HG03469 (cell line): ENCODE measurements at regions not wholly inside any gene's neighbourhood (a gene's known extent, or its start where the extent isn't known, plus 50 kb on each side); places are given as distances from the start of the nearest gene placed in this dataset.
"Not testable (repeated sequence)": the region's sequence is repeated elsewhere in the genome, so short reads cannot be mapped to it uniquely, and the experiment has no call there.

Experiments used
- ATAC-seq: cut with Tn5 transposase; IDR thresholded peaks from one replicate; pipeline ENCODE4 v1.9.1; 2021; ENCODE audit warnings: mild to moderate bottlenecking, moderate library complexity, moderate number of reproducible peaks; ENCODE audit not compliant: unreplicated experiment

DNA sequence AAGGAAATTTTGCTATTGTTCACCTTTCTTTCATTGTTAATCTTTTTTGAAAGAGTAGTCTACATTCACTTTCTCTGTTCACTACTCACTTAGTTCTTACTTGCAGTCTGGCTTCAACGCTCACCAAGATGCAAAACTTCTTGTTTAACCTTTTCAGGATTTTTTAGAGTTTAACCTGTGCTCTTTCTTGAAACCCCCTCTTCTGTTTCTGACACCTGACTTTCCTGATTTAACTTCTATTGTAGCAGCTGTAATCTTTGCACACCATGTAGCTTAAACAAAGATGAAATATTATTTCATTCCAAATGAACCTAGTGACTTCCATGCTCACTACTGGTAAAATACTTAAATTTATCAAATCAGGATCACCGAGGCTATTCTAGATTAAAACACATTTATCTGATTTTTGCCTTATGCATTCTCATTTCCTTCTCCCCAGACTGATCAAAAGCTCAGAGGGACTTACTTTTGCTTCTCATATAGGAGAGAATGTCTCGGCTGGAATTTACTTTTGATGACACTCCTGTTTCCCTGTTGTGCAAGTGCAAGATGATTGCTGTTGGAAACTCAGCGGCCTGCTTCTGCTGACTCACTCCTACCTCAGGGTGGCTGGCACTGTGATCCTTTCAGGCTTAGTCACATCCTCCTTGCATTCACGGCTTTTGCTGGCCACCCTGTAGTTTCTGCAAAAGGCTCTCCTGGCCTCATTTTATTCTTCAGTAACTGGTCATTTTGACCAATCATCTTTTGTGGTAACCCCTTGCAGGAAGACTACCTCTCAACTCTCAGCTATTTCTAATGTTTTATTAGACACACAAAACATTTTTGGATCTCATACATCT, 109.3 kb upstream of the IFNE start:
- ATAC-seq: no peak

DNA sequence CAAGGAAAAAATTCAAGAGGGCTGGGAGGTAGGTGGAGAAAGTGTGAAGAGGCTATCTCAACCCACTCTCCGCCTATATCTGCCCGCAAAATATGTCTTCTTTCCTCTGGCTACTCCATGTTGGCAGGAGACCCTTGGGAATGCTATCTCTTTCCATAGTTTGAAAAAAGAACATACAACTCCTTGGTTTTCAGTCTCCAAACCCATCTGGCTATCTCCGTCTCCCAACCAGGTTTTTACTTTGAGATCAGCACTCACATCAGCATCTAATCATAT, 109.9 kb upstream of the IFNE start:
- no peak for ATAC-seq

DNA sequence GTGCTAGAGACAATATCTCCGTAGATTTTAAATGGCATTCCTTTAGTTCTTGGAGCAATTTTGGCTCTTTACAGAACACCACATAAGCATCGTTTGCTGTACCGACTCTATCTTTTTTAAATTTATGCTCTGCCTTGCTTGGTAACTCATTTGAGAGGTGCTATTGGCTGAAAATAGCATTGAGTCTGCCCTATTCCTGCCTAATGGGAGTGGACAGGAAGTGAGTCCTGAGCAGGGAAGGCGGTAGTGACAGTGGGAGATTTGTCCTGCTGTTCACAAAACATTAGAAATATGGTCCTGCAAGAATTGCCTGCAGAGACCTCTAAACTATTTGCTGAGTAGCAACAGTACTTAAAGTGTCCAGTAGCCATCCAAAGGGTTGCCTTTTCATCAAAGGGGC, 115.2 kb upstream of the IFNE start:
- no peak for ATAC-seq

DNA sequence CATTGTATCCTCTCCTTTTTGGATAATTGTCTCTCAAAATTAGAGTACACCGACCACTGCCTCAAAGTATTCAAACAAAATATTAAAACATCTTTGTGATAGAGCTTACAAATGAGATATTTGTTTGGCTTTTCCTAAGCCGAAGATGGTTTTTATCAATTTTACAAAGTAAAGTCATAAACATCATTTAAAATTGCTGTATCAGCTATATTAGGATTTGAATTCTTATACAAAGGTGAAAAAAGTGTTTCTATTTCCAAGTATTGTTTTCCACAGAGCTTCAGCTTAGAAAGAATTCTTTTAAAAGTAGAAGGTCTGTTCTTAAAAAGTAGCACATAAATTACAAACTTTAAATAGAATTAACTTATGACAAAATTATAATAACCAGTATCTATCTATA, 116.6 kb upstream of the IFNE start:
- ATAC-seq: no peak

DNA sequence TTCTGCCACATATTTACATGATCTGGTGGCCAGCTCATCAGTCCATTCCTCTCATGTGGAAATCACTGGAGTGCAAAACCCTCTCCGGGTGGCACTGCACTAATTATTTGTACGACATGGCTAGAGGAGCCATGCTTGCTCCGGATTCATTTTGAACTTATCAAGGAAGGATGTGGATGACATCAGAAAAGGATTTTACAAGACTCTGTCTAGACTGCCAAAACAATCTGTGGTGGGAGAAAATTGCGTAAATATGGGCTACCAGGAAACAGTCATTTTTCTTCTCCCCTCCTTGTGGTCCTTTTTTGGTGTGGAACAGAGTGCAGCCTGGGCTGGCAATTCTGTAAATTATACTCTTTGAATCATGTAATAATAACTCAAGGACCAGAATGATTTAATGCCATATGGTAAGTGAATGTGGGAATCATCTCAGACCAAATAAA, 123.4 kb upstream of the IFNE start:
- ATAC-seq: no peak

DNA sequence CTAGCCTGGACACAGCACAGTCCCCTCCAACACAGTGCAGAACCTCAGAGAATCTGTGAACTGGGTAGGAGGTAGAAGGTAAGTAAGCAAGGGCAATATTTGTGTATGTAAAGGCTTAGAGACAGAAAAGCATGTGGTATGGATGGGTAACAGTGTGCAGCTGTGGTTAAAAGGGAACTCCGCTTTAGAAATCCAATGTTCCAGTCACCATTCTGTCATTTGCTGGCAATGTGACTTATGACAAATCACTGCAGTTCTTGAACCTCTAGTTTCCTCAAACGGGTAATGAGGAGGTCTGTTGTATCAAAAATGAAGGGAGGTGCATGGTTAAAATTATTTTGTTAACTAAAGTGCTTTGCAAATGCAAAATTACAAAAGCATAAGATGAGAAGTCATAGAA, 125.5 kb upstream of the IFNE start:
- no peak for ATAC-seq

DNA sequence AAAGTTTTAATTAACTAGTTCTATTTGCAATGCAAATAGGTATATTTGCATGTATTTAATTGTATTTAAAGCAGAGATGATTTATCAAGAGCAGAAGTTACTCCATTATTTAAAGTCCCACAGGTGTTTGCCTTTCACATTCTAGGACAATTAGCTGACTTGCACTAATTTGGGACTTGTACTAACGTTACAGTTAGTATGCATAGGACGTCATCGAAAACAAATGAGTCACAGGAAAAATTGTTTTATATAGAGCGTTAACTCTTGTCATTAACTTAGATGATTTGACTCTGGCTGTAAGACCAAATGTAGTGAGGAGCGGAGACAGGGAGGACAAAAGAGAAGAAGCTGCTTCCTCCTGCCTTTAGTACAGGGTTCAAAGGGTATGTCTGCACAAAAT, 126.1 kb upstream of the IFNE start:
- no peak for ATAC-seq

DNA sequence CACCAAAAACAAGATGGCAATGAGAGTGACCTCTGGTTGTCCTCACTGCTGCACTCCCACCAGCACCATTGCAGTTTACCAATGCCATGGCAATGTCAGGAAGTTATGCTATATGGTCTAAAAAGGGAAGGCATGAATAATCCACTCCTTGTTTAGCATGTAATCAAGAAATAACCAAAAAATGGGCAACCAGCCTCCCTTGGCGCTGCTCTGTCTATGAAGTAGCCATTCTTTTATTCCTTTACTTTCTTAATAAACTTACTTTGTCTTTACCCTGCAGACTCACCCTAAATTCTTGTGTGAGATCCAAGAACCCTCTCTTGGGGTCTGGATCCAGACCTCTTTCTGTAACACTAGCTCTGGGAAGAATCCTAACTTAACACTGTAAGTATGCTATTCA, 127.4 kb upstream of the IFNE start:
- no peak for ATAC-seq

DNA sequence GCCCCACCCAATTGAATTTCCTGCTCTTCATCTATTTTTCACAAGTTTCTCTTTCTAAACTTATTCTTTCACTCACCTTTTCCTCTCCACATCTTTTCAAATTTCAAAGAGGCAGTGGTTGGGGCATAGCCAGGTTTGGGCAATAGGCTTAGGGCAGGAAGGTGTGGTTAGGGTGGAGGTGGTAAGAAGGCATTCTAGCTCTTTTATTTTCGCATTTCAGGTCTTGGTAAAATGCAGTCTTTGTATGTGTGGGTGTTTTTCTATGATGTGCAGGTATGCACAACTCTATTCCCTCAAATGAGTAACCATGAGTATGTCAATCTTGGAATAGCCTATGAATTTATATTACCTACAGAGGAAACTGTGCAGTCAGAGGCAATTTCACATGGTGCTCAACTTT, 129.8 kb upstream of the IFNE start:
- no peak for ATAC-seq

DNA sequence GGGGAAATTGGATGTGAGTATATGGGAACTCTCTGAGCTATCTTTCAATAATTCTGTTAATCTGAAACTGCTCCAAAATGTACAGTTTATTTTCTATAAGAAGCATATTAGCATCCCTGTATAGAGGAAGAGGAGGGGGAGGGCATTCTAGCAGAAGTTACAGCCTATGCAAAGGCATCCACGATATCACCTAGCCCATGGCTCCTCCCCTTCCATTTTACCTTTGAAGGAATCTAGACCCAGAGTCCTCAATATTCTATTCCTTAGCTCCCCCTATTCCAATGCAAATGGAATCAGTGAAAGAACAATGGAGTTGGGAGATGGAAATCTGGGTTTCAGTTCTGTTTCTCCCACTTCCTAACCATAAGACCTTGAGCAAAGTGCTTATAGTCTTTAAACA, 132.9 kb upstream of the IFNE start:
- no peak for ATAC-seq

DNA sequence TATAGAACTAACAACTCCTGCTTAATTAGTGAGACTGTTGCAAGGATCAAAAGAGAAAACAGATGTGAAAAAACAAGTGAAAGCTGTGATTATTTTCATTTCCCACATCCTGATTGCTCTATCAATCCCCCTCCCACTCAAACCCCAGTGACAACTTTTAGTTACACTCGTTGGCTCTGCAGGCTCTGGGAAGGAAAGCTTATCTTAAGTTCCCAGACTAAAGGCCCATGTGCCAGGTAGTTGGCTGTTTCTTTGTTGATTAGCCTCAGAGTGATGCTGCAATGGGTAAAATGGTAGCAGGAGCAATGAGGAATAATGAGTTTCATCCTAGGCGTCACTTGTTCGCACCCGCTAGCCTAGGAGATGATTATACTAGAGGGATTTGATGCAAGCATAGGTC, 133.3 kb upstream of the IFNE start:
- no peak for ATAC-seq

DNA sequence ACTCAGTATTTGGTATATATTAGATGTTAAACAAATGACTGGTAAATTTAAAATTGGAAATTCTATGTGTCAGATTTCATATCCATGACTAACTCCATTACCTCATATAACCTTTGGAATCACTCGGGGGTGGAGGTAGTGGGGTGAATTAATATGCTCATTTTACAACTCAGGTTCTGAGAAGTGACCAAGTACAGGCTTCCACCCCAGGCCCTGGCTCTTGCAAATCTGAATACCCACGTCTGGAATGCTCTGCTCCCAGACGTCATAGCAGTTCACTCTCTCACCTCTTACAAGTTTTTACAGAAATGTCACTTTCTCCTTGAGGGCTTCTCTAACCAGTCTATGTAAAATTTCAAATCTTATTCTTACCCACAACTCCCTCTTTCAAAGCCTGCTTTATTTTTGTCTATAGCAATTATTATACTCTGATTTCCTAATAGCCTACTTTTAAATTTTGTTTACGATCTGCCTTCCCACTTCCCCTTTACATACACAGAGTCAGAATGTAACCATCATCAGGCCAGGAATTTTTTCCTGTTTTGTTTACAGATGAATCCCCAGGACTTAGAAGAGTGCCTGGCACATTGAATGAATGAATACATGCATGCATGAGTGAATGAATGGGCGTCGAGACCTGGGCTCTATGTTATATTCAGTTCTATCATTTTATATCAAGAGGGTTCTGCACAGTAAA, 134.1 kb upstream of the IFNE start:
- no peak for ATAC-seq

DNA sequence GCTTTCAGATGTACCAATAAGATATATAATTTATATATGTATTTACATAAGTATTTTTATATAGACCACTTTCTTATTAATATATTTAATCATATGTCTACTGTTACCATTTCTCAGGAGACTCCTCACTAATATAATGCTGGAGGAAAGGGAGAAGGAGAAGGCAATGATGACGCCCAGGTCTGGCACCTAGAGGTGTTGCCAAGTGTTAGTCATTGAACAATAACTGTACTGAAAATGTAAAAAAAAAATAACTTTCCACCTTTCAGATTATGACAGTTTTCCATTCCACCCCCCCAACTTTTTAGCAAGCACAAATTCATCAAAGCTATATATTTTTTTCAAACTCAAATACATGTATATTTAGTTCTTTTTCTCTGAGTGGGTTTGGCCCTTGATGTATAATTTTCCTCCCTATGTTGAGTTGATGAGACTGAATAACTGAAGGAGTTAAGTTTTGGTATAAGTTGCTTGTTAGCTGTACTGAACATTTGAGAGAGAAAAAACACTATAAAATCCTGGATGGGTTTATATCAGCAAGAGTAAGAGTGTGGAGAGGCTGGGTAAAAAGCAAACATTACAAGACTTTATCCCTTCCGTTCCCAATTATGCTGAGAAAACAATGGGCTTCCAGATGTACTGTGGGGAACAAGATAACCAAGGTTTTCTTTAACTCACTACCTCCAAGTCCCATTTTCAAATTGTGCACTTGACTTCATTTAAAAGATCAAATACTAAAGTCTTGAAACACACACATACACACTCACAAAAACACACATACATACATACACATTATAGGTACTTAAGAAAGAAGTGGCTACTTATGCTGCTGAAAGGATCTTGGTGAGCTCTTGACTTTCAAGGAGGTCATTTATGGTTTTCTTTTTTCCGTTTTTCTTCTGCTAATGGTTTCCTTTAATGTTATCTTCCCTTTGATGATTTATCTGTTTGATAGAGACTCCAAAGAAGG, 142.8 kb upstream of the IFNE start:
- no peak for ATAC-seq

DNA sequence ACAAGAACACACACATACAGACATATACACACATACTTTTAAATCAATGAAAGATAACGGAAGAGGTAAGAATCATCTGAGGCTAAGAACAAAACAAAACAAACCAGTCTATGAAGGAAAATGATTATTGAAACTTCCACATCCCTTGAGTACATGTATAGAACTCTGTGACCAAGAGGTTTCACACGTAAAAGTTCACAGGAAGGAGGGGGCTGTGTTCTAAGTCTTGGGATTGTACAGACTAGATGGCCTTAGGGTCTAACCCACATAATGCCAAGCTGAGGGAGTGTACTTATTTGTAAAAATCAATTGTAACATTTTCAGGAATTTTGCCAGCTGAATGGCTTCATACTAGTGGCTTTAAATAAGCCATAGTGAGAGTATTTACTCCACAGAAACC, 144.4 kb upstream of the IFNE start:
- no peak for ATAC-seq

DNA sequence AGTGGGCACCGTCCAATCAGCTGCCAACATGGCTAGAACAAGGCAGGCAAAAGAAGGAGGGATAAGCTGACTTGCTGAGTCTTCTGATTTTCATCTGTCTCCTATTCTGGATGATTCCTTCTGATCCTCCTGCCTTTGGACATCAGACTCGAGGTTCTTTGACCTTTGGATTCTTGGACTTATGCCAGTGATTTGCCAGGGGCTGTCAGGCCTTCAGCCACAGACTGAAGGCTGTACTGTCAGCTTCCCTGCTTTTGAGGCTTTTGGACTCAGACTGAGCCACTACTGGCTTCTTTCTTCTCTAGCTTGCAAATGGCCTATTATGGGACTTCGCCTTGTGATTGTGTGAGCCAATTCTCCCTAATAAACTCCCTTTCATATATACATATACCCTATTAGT, 146.8 kb upstream of the IFNE start:
- not testable (repeated sequence) for ATAC-seq

DNA sequence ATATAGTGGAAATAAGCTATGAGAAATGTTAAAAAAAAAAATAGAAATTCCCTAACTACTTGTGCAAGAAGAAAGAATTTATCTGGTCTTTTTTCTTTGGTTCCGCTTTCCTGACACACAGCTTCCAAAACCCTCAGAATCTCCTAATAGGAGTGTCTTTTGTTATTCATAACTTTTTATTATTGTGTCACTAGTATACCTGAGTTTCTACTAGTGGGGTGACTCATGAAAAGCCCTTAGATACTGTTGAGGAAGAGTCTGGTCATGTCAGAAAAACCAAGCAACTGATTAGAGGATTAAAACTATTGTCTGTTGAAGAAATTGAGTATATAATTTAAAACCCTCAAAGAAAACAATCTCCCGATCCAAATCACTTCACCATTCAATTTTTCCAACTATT, 152.8 kb upstream of the IFNE start:
- ATAC-seq: no peak

DNA sequence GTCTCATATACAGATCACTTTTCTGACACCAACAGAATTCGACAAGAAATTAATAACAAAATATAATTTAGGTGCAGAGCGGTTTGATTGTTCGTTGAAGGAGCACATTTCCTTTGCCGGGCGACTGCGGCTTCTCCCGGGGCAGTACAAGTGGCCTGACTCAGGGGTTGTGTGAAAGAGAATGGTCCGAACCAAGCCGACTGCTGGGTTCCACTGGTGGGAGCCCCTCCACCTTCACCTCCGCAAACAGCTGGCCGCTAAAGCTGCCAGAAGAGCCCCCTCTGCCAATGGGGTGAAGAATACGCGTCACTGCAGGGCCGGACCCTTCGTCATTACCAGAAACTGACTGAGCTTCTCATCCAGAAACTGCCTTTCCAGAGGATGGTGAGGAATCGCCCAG, 156.0 kb upstream of the IFNE start:
- no peak for ATAC-seq

DNA sequence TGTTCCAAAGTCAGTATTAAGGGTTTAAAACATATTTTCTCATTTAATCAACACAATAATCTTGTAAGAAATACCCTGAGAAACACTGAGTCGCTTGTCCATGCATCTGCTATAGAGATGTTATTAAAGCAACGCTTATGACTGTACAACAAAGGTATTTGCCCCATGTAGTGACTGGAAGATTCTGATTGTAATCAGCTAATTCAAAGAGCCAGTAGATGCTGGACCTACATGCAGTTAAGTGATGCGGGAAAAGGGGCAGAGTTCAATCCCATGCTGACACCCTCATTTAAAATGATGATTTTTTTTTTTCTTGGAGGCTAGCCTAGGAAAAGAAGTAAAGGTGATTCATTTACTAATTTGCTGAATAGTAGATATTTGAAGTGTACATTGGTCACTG, 149.3 kb upstream of the MTAP start:
- ATAC-seq: no peak

DNA sequence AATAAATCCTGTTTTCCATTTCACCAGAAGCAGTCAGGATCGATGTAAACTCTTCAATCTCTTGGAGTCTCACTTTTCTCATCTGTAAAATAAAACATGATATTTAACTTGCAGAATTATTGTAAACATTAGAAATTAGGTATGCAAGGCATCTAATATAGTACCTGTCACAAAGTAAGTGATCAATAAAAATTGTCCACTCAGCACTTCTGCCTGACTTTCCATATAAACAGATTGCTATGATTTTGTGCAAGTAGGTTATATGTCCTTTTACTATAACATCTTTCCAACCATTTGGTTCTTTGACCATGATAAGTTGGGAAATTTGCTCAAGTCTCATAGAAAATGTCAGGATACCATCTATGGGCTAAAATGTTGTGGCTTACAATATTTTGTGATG, 148.8 kb upstream of the MTAP start:
- no peak for ATAC-seq

DNA sequence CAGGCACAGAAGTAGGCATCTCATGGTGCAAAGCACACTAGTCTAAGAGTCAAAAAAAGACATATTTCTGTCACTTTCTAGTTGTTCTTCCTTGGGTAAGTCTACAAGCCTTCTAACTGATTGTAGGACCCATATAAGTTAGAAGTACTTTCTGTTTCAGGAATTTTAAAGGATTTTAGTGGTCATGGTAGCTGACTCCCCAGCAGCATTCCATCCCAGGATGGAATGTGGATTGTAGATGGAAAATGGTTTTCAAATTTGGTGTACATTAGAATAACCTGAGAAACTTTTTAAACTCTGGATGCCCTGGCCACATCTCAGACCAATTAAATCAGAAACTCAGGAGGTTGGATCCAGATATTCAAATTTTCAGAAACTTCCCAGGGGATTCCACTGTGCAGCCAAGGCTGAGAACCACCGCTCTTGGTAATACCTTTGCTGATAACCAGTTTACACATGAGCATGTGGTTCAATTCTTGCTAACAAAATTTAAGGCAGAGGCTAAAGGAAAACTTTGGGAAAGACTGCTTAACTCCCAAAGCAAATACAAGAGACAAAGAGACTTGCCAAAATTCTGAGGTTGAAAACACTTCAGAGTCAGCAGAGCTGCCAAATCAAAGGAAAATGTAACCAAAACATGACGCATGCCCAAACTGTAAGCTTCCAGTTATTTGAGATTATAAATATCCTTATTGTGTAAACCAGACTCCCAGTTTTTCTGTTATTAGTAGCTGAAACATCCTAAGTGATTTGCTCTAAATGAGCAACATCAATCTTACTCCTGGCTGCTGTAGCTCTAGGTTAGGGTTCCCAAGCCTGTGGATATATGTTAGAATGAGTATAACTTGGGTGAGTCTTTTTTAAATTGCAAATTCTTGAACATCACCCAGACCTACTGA, 145.4 kb upstream of the MTAP start:
- ATAC-seq: no peak
